B cell (primary cell): ENCODE measurements at regions not wholly inside any gene's neighbourhood (a gene's known extent, or its start where the extent isn't known, plus 50 kb on each side); places are given as distances from the start of the nearest gene placed in this dataset.

Experiments used
- ATAC-seq: fragments of 200-7000 bp; cut with Tn5 transposase; one replicate; pipeline ENCODE4 v1.10.0; 2021; ENCODE audit warnings: low read depth, mild to moderate bottlenecking, moderate number of reproducible peaks, moderate library complexity
- CTCF ChIA-PET: fragments of 350-600 bp; sonication (Branson Sonifier 250); formaldehyde crosslinking; loops from one replicate; lab custom pipeline; 2021; ENCODE audit warnings: antibody characterized with exemption, inconsistent platforms; lab: Charles Lee
- POLR2A ChIA-PET: fragments of 350-600 bp; sonication (Branson Sonifier 250); formaldehyde crosslinking; loops from one replicate; lab custom pipeline; 2021; ENCODE audit warnings: antibody characterized with exemption; lab: Charles Lee
- DNase-seq: peaks from one replicate; pipeline ENCODE4 v3.0.0; 2013
- H2AFZ ChIP-seq: 2 replicates; pipeline ENCODE4 v1.6.1; 2012; ENCODE audit warnings: mild to moderate bottlenecking, low read depth, low read length; ENCODE audit not compliant: insufficient read depth, poor library complexity, severe bottlenecking
- H3K27ac ChIP-seq, 2 donors: 1 replicate in 1 of 2; 2 replicates in 1 of 2; pipeline ENCODE4 v1.5.1; 2012 to 2013; ENCODE audit warnings: low read length in 2 of 2, mild to moderate bottlenecking in 2 of 2, moderate library complexity in 1 of 2
- H3K27me3 ChIP-seq, 4 experiments: fragments of 200-600 bp in 1 of 4; sonication (generic) in 1 of 4; replicated peaks in 1 of 4; 1 replicate in 2 of 4; 2 replicates in 2 of 4; pipeline versions ENCODE4 v1.6.1 to v1.7.0; 2013 to 2016; ENCODE audit warnings: low read length in 3 of 4, mild to moderate bottlenecking in 2 of 4, mixed read lengths in 1 of 4, moderate library complexity in 1 of 4; ENCODE audit not compliant: insufficient read depth in 4 of 4, control insufficient read depth in 3 of 4; ENCODE audit errors: control extremely low read depth in 1 of 4
- H3K36me3 ChIP-seq, 2 experiments: replicated peaks in 1 of 2; 1 replicate in 1 of 2; 2 replicates in 1 of 2; pipeline versions ENCODE4 v1.6.1 to v1.7.1; 2013; ENCODE audit warnings: low read length in 1 of 2; ENCODE audit not compliant: insufficient read depth in 2 of 2, control insufficient read depth in 1 of 2; ENCODE audit errors: control extremely low read depth in 1 of 2, extremely low read depth in 1 of 2
- H3K4me1 ChIP-seq, 2 donors: fragments of 200-600 bp in 1 of 2; sonication (generic) in 1 of 2; 1 replicate in 1 of 2; 2 replicates in 1 of 2; pipeline versions ENCODE4 v1.5.1 to v1.6.1; 2013 to 2017; ENCODE audit warnings: low read length in 2 of 2; ENCODE audit not compliant: control insufficient read depth in 2 of 2, insufficient read depth in 2 of 2
- H3K4me2 ChIP-seq: replicated peaks from 2 replicates; pipeline ENCODE3; 2012; ENCODE audit warnings: mild to moderate bottlenecking, low read depth, low read length; ENCODE audit not compliant: poor library complexity, severe bottlenecking
- H3K4me3 ChIP-seq, 5 experiments: fragments of 200-600 bp in 1 of 5; sonication (generic) in 1 of 5; 1 replicate in 3 of 5; 2 replicates in 2 of 5; pipeline versions ENCODE4 v1.5.1 to v1.7.0; 2011 to 2016; ENCODE audit warnings: low read length in 4 of 5, mild to moderate bottlenecking in 4 of 5, low read depth in 2 of 5, control low read depth in 1 of 5, moderate library complexity in 1 of 5; ENCODE audit not compliant: insufficient read depth in 1 of 5; ENCODE audit errors: control extremely low read depth in 1 of 5, extremely low read depth in 1 of 5
- H3K79me2 ChIP-seq: fragments of 200-600 bp; sonication (generic); one replicate; pipeline ENCODE4 v1.6.0; 2016; ENCODE audit warnings: low read length; ENCODE audit not compliant: control insufficient read depth, insufficient read depth
- H3K9ac ChIP-seq: fragments of 200-600 bp; sonication (generic); 2 replicates; pipeline ENCODE4 v1.6.1; 2017; ENCODE audit warnings: mild to moderate bottlenecking, low read length, moderate library complexity
- H3K9me3 ChIP-seq, 3 donors: one replicate each; pipeline versions ENCODE4 v1.6.1 to v1.7.1; 2013; ENCODE audit warnings: low read length in 2 of 3; ENCODE audit not compliant: control insufficient read depth in 2 of 3, insufficient read depth in 1 of 3; ENCODE audit errors: control extremely low read depth in 1 of 3
- H4K20me1 ChIP-seq: 2 replicates; pipeline ENCODE4 v1.6.0; 2012; ENCODE audit warnings: mild to moderate bottlenecking, low read length; ENCODE audit not compliant: insufficient read depth, control insufficient read depth, poor library complexity, severe bottlenecking
- H3K27ac Mint-ChIP-seq: one replicate; pipeline ENCODE4 v1.8.0; 2021; ENCODE audit warnings: mixed read lengths
- H3K27me3 Mint-ChIP-seq: one replicate; pipeline ENCODE4 v1.8.0; 2021; ENCODE audit warnings: mixed read lengths
- H3K4me1 Mint-ChIP-seq: one replicate; pipeline ENCODE4 v1.8.0; 2021; ENCODE audit warnings: mixed read lengths
- H3K4me3 Mint-ChIP-seq: one replicate; pipeline ENCODE4 v1.8.0; 2021; ENCODE audit warnings: mixed read lengths
- H3K9me3 Mint-ChIP-seq: one replicate; pipeline ENCODE4 v1.8.0; 2022; ENCODE audit warnings: mixed read lengths; ENCODE audit not compliant: insufficient read depth
- CTCF ChIP-seq: fragments of 200-600 bp; IDR thresholded peaks from one replicate; pipeline ENCODE4 v1.8.0; 2022; ENCODE audit warnings: antibody characterized with exemption, mild to moderate bottlenecking
- EZH2 ChIP-seq: IDR thresholded peaks from 2 replicates; pipeline ENCODE4 v1.6.1; 2012; ENCODE audit warnings: borderline replicate concordance, low read depth, mild to moderate bottlenecking, moderate library complexity, low read length; ENCODE audit not compliant: insufficient read depth, poor library complexity, severe bottlenecking
- WGBS: methylation state at CpG from one replicate; pipeline ENCODE4 v1.1.5; 2013; ENCODE audit warnings: missing lambda C conversion rate; ENCODE audit not compliant: insufficient coverage; 5-methylcytosine and 5-hydroxymethylcytosine counted together
- intact Hi-C: fragments of 100-400 bp; cut with micrococcal nuclease; formaldehyde crosslinking; loops from one replicate; pipeline ENCODE4 v1.10.0; 2022

GRCh38 chr12:105928436-105928835 lies 210.3 kb downstream of the NUAK1 start:
- H3K4me2 ChIP-seq, result no peak overlapping the region
- no peaks in the 10 kb centered on the region for H3K4me1 Mint-ChIP-seq
- no peak overlapping the region for H3K4me3 ChIP-seq
- no peaks in the 10 kb centered on the region for H3K27me3 ChIP-seq
- no peaks in the 10 kb centered on the region for H3K9me3 Mint-ChIP-seq
- H3K27me3 Mint-ChIP-seq, result peaks cover 4% of the 10 kb centered on the region
- no peaks in the 10 kb centered on the region for H3K4me1 ChIP-seq
- no peak for ATAC-seq
- WGBS, result 71% methylated on average over 3 of the region's 3 CpGs
- H3K4me3 Mint-ChIP-seq, result no peak overlapping the region
- POLR2A ChIA-PET, result no interaction called here
- peaks cover 0 to 6% (median 0%) of the 10 kb centered on the region in 3 donors for H3K9me3 ChIP-seq
- H3K9ac ChIP-seq, result no peak overlapping the region
- TF ChIP-seq EZH2 (no peak), CTCF (no peak)
- CTCF ChIA-PET, result no interaction called here
- H2AFZ ChIP-seq, result no peak overlapping the region
- intact Hi-C loops, result no loop called here
- H3K27ac Mint-ChIP-seq, result no peak overlapping the region
- H3K79me2 ChIP-seq, result no peaks in the 10 kb centered on the region
- DNase-seq, result no peak
- no peaks in the 10 kb centered on the region for H3K36me3 ChIP-seq
- H3K27ac ChIP-seq, result no peak overlapping the region
- no peaks in the 10 kb centered on the region for H4K20me1 ChIP-seq

- WGBS, result 100% methylated on average over 1 of the region's 1 CpG
These were observed 209.6 kb downstream of the NUAK1 start for GRCh38 chr12:105929192-105929591.

More at GRCh38 chr12:105929192-105929591, 209.6 kb downstream of the NUAK1 start:
- H3K4me1 Mint-ChIP-seq, result no peaks in the 10 kb centered on the region
- TF ChIP-seq CTCF (no peak), EZH2 (no peak)
- peaks cover 4% of the 10 kb centered on the region for H3K27me3 Mint-ChIP-seq
- ATAC-seq (no peak), DNase-seq (no peak)
- H3K9me3 Mint-ChIP-seq, result no peaks in the 10 kb centered on the region
- Histone ChIP-seq H3K4me3 (no peak overlapping the region), H3K79me2 (no peaks in the 10 kb centered on the region), H2AFZ (no peak overlapping the region), H3K27me3 (no peaks in the 10 kb centered on the region), H3K9ac (no peak overlapping the region), H3K27ac (no peak overlapping the region), H3K9me3 (peaks cover 0 to 7% (median 0%) of the 10 kb centered on the region in 3 donors), H3K4me2 (no peak overlapping the region), H3K36me3 (no peaks in the 10 kb centered on the region), H4K20me1 (no peaks in the 10 kb centered on the region), H3K4me1 (no peaks in the 10 kb centered on the region)
- H3K4me3 Mint-ChIP-seq, result no peak overlapping the region
- POLR2A ChIA-PET, result no interaction called here
- CTCF ChIA-PET, result no interaction called here
- no peak overlapping the region for H3K27ac Mint-ChIP-seq
- intact Hi-C loops, result no loop called here
